Activated CD4-positive, CD25-positive, alpha-beta regulatory T cell treated with anti-CD3 and anti-CD28 coated beads, Interleukin-2, amount 50 U/mL, for 72 hours (primary cell): ENCODE measurements at regions not wholly inside any gene's neighbourhood (a gene's known extent, or its start where the extent isn't known, plus 50 kb on each side); places are given as distances from the start of the nearest gene placed in this dataset.
"Not testable (repeated sequence)": the region's sequence is repeated elsewhere in the genome, so short reads cannot be mapped to it uniquely, and the experiment has no call there.

Source experiments
- DNase-seq: peaks from one replicate; pipeline ENCODE4 v3.0.0; 2021

DNA sequence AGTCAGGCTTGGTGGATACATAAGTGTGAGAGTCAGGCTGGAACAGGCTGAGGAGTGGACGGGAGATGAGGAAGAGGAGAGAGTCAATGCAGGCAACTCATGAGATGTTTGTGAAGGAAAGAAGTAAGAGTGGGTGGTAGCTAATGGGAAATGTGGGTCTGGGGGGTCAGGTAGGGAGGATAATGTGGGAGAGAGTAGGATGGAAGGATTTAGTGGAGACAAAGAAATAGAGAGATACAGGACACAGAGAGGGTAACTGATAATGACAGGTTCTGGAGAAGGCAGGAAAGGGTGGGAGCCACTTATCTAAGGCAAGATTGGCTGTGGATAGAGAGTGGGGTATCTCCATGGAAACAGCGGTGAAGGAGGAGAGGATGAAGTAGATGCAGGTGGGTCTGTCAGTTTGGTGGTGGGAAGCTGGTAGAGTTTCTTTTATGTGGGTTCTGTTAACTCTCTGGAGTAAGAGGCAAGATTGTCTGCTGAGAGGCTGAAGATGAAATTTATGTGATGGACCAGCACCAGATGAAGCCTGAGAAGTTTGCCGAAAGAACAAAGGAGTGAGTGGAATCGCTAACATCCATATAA, 190.6 kb upstream of the SPRED2 start:
- DNase-seq: no peak

DNA sequence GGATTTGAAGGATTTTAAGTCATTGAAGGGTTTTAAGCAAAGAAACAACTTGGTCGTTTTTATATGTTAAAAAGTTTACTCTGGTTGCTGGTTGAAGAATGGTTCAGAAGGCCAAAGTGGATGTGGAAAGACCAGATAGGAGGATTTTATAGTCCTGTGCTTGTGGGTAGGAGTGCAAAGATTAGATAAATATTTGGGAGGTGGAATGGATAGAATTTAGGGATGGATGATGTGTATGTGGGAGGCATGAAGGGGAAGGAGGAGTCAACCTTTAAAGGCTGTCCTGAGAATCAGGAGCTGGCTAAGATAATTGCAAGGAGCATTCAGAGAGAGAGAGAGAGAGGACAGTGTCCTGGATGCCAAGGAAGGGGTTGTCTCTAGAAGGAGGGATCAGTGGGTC, 190.1 kb upstream of the SPRED2 start:
- DNase-seq: no peak

DNA sequence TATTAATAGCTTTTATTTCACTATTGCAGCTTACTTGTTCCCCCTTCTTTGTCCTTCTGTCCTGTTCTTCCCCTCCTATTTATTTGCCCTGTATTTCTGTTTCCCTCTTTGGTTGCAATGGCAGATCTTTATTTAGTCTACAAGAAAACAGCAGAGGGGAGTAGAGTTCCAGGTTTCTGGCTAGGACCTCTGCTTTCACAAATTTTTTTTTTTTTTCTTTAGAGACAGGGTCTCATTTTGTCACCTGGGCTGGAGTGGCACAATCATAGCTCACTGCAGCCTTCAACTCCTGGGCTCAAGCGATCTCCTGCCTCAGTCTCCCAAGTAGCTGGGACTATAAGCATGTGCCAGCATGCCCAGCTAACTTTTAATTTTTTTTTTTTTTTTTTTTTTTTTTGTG, 188.1 kb upstream of the SPRED2 start:
- DNase-seq: no peak

DNA sequence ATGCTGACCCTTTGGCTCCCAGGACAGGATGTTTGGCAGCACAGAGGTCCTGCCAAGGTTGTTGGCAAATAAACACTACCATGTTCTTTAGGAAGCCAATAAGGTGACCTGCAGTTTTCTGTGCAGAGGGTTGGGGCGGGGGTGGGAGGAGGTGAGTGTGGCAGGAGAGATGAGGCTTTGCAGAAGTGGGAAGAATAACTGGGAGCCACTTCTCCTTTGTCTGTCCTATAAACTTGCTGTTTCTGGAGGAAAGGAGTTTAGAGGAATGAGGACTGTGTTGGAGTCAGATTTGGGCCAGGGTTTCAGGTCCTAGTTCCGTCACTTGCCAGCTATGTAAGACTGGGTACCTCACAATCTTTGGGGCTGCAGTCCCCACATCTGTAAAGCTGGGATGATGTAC, 187.6 kb upstream of the SPRED2 start:
- no peak for DNase-seq

DNA sequence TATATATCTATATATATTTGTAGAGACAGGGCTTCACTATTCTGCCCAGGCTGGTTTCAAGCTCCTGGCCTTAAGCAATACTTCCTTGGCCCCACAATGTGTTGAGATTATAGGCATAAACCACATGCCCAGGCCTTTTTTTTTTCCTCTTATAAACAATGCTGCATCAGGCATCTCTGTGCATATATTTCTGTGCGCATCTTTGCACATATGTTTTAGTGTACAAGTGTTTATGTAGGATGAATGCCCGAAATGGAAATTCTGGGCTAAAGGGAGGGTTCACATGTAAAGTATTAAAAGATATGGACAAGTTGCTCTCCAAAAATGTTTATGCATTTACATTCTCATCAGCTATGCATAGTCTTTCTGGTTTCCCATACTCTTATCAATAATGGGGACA, 183.2 kb upstream of the SPRED2 start:
- DNase-seq: no peak

DNA sequence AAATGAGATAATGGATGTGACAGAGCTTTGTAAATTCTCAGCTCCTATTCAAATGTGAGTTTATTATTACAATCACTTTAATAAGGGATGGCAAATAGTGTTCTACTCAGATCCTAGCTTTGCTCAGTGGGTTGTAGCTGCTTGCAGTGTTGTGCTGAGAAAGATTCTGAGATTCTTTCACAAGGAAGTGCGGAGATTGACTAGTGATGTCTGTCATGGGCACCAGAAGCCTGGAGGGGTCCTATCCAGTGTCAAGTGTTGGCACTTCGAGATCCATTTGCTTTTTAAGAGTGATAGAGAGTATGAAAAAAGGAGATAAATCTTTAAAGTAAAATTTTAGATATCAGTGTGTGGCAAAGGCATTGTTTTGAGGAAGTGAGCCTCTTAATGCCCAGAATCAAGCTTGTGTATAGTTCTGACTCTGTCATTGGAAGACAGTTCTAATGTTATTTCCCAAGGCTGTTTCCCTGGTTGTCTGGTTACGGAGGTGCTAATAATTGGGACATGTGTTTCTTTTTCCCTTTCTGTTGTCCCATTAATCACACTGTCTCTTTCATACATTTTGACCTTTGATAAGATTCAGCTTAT, 181.7 kb upstream of the SPRED2 start:
- DNase-seq: no peak

DNA sequence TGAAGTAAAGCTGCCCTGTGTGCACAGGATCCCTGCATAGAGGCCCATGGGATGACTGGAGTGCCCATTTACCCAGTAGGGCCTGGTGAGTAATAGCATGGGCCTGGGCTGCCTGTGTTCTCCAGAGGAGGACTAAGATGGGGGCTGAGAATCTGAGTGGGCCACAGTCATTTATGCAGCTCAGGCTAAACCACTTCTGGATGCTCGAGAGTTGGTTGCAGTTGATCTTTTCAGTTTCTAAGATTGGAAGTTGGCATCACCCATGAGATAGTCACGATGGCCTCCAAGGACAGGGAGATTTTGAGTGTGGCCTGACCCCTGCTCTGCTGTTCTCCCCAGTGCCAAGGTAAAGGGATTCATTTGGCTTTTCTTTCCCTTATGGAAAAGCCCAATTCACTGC, 179.1 kb upstream of the SPRED2 start:
- DNase-seq: no peak

DNA sequence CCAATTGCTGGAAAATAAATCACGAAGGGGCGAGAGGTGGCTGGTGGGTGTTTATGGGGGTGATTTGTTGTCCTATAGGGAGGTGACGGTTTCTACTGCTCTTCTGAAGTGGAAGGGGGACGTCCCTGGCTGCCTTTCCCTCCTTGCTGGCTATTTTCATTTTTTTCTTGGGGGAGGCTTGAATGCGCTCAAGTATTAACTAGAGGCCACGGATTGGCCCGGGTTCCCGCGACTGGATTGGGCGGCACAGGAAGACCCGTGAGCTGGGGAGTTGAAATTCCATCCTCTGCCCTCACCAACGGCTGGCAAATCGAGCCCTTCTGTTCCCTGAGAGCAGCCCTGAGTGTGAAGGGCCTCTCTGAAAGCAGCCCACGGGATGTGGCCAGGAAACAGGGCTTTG, 176.5 kb upstream of the SPRED2 start:
- DNase-seq: no peak

DNA sequence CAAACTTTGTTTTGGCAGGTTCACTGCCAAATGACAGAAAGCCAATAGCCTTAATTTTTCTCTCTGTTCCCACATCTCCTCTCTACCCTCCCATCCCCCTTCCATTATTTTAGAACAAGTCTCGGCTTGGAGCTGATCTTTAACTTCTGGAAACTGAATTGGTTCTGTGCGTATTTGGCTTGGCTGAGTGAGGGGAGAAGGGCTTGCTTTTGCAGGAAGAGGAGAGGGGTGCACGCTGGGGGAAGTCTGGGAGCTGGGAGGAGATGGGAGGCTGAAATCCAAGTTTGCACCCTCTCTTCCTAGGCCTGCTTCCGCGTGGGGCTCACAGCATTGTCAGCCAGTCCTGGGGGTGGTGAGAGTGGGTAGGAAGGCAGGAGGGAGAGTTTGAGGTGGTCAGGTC, 176.1 kb upstream of the SPRED2 start:
- DNase-seq: no peak

DNA sequence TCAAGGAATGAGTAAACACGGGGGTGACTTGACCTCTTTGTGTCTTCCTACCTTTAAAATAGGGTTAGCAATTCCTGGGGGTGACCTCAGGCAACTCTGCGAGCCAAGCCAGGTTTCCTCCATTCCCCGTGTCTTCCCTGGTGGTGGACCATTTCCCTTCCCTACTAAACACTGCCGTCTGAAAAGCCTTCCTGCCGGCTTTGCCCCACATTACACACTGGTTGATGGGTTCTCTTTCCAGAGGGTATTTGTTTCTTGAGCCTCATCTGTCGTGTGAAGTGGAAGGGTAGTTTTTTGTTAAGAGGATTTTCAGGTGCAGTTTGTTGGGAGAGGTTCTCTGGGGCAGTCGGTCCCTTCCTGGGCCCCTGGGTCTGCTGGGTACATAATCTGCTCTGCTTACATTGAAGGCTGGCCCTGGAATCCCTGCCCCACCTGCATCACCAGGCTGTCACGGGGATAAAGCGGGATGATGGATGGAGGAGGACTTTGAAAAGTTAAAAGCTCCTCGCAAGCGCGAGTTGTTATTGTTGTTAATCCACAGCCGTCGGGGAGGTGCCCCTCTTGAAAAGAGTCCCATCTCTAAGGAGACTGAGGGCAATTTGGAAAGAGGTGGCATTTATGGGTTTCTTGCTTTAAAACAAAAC, 175.4 kb upstream of the SPRED2 start:
- no peak for DNase-seq

DNA sequence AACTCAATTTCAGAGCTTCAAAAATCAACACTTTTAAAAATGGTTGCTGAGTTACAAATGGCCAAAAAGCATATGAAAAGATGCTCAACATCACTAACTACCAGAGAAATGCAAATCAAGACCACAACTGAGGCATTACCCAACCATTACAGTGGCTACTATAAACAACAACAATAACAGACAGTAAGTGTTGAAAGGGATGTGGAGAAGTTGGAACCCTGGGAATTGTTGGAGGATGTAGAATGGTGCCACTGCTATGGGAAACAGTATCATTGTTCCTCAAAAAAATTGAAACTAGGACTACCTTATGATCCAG, 173.3 kb upstream of the SPRED2 start:
- DNase-seq: no peak

DNA sequence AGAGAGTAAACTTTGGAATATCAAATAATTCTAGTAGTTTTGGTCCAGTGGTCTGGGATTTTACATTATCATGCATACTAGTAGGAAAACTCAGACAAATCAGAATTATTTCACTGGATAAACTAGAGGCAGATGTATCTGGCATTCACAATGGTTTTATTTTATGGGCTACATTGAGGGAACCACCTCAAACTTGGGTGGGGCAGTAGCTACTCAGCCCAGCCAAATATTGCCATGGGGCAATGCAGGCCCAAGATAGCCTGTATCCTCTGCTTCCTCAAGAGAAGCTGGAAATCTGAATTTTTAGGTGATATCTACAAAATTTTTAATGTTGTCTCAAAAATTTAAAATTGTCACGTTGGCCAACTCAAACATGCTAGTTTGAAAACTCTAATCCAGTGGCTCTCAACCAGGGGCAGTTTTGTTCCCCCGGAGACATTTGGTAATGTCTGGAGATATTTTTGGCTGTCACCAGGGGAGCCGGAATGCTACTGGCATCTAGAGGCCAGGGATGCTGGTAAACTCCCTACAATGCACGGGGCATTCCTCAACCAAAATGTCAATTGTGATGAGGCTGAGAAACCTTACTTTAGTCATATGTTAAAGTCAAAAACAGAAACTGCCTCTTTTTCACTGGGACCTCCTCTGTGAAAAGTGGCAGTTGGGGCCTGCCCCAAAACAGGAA, 172.8 kb upstream of the SPRED2 start:
- DNase-seq: no peak

DNA sequence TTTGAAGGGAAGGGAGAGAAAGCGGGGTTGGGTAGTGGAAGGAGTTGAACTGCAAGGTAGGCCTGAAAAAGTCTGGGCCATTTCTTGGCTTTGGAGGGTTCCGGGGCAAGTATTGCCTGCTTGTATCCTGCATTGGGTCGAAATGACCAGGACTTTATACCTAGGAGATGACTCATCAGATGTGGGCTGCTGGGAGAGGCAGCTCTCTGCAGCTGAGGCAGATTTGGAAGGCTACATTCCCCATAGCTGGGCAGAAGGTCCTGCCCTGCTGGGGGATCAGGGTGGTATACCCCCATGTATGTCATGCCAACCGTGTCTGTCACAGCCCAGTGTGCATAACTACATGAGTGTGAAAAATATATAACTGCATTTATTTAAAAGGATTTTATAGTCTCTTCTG, 171.8 kb upstream of the SPRED2 start:
- DNase-seq: no peak

DNA sequence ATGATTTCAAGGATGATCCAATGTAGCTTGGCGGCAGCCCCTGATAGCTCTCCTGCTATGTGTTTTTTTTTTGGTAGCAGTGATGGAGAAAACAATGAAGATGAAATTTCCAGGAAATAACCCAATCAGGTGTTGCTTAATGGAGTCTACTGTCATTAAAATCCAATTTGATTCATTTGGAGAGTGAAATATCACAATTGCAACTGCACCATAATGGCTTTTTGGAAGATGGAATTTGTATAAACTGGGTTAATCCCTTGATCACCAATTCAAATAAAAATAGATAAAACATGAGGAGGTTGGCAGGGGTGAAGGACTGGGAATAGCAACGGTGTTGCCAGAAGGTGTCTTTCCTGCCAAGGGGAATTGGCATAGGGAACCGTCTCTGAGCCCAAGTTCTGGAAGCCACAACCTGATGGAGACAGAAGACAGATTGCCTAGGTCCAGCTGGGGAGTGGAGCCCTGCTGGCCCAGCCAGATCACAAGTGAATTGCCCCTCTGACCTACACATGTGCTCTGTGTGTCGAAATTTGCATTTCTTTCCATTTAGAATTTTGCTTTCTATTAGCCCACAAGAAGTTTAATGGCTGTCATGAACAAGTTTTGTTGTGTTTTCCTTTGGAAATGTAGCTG, 170.3 kb upstream of the SPRED2 start:
- DNase-seq: no peak

DNA sequence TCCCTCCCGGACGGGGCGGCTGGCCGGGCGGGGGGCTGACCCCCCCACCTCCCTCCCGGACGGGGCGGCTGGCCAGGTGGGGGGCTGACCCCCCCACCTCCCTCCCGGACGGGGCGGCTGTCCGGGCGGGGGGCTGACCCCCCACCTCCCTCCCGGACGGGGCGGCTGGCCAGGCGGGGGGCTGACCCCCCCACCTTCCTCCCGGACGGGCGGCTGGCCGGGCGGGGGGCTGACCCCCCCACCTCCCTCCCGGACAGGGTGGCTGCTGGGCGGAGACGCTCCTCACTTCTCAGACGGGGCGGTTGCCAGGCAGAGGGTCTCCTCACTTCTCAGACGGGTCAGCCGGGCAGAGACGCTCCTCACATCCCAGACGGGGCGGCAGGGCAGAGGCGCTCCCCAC, 168.5 kb upstream of the SPRED2 start:
- DNase-seq: not testable (repeated sequence)

DNA sequence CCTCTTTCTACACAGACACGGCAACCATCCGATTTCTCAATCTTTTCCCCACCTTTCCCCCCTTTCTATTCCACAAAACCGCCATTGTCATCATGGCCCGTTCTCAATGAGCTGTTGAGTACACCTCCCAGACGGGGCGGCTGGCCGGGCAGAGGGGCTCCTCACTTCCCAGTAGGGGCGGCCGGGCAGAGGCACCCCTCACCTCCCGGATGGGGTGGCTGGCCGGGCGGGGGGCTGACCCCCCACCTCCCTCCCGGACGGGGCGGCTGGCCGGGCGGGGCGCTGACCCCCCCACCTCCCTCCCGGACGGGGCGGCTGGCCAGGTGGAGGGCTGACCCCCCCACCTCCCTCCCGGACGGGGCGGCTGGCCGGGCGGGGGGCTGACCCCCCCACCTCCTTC, 168.0 kb upstream of the SPRED2 start:
- DNase-seq: not testable (repeated sequence)

DNA sequence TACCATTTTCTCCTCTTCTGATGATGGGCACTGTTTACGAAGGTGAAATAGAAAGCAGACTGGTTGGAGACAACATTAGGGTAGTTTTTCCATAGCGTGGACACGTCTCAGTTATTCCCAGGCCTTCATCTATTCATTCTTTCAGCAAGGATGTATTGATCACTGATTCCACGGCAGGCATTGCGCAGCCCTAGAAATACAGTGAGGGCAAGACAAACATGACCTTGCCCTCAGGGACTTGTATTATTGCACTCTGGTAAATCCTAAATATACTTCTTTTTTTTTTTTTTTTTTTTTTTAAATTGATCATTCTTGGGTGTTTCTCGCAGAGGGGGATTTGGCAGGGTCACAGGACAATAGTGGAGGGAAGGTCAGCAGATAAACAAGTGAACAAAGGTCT, 167.3 kb upstream of the SPRED2 start:
- no peak for DNase-seq

DNA sequence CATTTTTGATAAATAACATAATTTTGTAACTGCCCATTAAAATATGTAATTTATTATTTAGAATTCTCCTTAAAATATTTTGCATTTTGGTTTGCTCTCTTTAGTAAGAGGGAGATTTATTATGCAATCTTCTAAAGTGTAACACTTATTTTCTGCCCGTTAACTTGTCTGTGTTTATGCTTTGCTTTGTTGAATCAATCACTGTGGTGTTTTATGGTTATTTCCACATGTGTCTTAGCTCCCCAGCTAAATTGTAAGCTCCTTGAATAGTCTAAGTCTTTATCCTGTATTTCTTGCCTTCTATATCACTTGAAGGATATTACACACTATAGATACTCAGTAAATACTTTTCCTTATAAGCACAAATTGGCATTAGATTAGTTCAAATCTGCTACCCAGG, 166.6 kb upstream of the SPRED2 start:
- DNase-seq: no peak

DNA sequence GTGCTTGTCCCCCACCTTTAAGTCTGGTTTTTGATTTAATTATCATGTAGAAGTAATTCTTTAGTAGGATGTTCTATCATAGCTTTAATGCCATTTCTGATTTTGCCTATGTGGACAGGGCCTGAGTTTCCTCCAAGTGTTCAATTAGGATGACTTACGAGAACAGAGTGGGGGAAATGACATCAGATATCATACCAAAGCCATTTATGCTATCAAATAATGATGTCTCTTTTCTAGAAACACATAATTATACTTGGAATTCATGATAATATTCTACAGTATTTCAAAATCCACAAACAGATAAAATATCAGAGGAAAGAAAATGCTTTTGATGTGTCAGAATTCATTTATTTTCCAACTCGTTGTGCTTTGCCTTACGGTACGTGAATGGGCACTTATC, 165.9 kb upstream of the SPRED2 start:
- no peak for DNase-seq

DNA sequence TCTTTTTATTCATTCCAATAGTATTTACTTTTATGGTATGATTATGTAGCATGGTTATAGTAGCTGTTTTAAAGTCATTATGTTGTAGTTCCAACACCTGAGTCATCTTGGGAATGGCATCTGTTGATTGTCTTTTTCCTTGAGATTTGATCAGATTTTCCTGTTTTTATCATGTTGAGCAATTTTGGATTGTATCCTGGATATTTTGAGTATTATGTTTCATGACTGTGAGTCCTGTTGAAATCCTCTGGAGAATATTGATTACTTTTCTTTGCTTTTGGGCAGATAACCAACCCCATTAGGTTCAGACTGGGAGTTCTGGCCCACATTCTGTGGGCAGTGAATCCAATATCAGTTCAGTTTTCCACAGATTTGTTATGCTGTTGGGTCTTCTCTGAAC, 163.2 kb upstream of the SPRED2 start:
- DNase-seq: no peak

DNA sequence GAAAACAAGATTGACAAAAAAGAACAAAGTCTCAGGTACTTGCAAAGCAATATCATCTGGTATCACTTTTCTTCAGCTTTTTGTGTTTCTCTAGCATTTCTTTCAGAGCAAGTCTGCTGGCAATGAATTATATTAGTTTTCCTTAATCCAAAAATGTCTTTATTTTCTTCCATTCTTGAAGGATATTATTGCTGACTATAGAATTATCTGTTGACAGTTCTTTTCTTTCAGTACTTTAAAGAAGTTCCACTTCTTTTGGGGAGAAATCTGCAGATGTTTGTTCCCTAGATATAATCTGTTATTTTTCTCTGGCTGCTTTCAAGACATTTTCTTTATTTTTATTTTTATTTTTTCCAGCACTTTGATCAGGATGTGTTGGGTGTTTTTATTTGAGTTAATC, 161.8 kb upstream of the SPRED2 start:
- no peak for DNase-seq

DNA sequence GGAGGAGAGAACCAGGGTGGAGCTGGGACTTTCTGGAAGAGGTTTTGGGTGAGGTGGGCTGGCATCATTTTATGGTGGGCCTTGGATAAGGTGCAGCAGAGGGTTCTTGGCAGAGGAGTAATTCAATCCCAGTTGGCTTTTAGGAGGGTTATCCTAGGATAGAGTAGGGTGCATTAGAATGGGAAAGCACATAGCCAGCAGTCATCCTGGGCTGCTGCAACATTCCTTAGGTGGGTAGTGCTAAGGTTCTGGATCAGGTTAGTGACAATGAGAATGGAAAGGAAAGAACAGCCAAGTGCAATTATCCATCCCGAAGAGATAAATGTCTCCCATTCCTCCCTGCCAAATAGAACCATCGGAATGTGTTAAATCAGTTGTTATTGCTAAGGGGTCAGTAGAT, 157.3 kb upstream of the SPRED2 start:
- no peak for DNase-seq

DNA sequence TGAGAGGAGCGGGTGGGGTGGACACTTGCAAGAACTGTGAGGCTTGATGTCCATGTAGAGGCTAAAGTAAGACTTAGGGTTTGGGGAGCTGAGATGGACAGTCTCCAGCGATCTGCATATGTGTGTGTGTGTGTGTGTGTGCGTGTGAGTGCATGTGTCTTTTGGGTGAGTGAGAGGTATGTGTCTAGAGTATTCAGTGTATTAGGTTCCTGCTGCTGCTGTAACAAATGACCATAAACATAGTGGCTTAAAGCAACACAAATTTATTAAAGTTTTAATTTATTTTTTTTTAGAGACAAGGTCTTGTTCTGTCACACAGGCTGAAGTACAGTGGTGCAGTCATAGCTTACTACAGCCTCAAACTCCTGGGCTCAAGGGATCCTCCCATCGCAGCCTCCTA, 155.4 kb upstream of the SPRED2 start:
- no peak for DNase-seq

DNA sequence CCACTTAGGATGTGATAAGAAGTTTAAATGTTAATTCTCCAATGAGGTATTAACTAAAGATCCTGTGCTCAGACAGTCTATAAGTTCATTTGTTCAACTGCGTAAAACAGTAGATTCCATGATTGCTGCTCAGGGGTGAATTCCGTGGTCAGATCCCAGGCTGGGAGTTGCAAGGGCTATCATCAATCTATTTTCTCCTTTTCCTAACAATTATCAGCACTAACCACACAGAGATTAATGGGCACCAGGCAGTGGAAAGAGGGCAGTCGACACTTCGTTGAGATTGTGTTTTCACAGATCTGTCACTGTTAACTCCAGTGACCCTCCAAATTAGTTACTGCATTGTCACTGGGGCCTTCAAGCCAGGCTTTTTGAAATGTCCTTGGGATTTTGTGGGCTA, 154.1 kb upstream of the SPRED2 start:
- no peak for DNase-seq
